Inflammatory macrophage (primary cell): ENCODE measurements at regions not wholly inside any gene's neighbourhood (a gene's known extent, or its start where the extent isn't known, plus 50 kb on each side); places are given as distances from the start of the nearest gene placed in this dataset.
"Not testable (repeated sequence)": the region's sequence is repeated elsewhere in the genome, so short reads cannot be mapped to it uniquely, and the experiment has no call there.

Source experiments
- DNase-seq, 2 donors: peaks; one replicate each; pipeline ENCODE4 v3.0.0-alpha.2; 2020 to 2022

GRCh38 chr3:144466540-144466939 is 494.9 kb downstream of the DIPK2A start:
- no peak for DNase-seq

- DNase-seq: no peak
These were observed 499.0 kb downstream of the DIPK2A start for GRCh38 chr3:144470666-144471065.

DNA sequence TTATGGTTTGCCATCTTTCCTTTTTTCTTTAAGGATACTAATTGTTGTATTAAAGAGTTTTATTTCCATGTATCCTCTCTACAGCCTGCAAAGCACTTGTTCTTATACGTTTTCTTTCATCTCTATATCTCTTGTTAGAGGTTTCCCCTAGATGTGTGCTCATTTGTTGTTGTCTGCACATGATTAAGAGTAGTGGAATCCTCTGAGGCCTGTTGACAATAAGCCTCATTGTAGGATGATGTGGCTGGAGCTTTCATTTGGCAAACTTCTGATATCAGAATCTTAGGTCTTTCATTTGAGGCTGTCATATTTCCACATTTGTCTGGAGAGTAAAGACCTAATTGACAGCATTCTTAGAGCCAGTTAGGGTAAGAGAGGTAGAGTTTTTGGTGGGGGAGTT is 506.0 kb downstream of the DIPK2A start:
- no peak for DNase-seq

GRCh38 chr3:144480416-144480919 is 508.8 kb downstream of the DIPK2A start:
- no peak for DNase-seq

DNA sequence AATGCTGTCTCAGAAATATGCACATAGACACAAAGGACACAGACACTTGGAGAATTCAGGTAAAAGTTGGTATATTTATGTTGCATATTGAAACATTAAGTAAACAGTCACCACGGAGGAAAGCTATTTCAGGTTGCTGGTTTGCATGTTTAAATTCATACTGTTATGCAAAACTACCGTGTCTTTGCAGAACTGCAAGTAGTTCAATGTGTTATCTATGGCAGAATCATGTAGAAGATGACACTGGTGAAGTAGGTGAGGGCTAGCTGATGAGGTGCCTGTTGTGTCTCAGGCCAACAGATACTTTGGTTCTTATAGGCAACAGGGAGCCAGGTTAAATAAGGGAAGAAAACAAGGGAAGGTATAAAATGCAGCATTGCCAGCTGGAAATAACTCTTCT is 511.3 kb downstream of the DIPK2A start:
- DNase-seq: no peak

- DNase-seq: no peak
These were observed 515.4 kb downstream of the DIPK2A start for GRCh38 chr3:144487011-144487410.

- DNase-seq: no peak
These were observed 517.3 kb downstream of the DIPK2A start for GRCh38 chr3:144488927-144489326.

DNA sequence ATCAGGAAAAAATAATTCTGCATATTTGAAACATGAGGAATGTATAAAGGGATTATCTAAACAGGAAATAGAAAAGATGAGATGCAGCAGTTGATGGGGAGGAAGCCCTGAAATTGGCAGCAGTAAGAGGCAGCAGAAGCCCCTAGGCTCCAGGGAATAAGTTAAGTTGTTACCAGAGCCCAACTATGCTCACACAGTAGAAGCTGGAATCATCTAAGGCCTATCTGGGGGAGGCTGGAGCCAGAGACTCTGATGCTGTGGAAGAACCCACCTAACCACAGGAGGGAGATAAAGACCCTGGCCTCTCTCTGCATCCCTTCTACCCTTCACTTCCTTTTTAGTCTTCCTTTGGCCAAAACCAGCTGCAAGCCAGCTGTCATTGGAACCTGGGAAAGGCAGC is 519.7 kb downstream of the DIPK2A start:
- no peak for DNase-seq

GRCh38 chr3:144494651-144495050 is 523.0 kb downstream of the DIPK2A start:
- DNase-seq: not testable (repeated sequence)

DNA sequence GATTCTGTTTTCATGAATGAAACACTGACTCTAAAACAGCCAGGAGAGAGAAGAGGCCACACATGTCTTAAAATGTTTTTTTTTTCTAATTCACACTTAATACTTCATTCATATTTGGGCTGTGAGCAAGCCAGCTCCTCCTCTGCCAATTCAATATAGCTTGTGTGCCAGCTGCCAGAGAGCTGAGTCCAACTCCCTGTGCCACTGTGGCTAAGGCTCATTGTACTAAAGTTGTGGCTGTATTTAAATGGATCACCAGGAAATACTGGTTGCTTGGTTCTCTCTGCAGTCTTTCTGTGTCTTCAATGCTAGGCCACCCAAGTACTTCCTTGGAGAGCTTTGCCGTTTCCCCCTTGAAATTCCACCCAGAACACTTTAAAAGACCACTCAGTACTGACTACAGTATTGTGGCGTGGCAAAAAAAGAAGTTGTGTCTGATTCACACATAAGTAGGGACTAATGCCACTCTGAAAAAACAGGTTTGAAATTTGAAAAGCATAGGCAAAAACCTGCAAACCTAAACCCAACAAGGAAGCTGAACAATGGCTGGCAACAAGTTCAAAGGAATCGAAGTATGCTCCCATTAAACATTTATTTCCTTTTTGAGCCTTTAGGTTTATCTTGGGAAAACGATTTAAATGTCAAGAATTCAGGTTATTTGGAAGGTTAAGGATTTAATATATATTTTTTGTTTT is 524.7 kb downstream of the DIPK2A start:
- DNase-seq: no peak

- no peak for DNase-seq
These were observed 525.8 kb downstream of the DIPK2A start for GRCh38 chr3:144497452-144497851.

GRCh38 chr3:144499001-144499930 is 527.6 kb downstream of the DIPK2A start:
- DNase-seq: no peak

DNA sequence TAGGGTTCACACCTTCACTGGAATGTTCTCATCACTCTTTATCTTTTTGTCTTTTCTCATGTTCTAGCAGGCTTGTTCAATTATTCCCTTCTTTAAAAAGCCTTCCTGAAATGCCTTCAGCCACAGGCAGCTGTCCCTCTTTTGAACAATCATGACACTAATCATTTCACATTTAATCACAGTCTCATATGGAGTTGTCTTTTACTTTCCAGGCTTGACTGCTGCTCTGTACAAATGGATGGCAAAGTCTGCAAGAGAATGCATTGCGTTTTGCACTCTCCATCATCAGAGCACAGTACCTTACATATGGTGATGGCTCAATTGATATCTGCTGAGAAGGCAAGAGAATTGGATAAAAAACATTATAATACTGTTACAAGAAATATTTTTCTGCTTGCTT is 529.8 kb downstream of the DIPK2A start:
- no peak for DNase-seq

DNA sequence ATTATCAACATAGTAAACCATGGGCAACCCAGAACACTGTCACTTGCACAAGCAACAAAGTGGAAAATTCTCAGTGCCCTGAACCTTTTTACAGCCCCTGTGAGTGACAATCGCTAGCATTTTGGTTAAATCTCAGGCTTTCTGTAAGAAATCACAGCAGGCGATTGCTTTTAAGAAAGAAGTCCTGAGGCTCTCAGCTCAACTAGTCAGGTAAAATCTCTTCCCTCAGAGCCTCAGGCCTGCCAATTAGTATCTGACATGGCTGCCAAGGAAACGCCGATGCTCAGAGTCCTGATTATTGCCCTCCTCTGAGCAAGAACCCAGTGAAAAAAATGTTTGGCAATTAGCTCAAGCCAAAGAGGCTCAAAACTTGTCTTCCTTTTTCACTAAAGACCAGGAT is 530.8 kb downstream of the DIPK2A start:
- no peak for DNase-seq

DNA sequence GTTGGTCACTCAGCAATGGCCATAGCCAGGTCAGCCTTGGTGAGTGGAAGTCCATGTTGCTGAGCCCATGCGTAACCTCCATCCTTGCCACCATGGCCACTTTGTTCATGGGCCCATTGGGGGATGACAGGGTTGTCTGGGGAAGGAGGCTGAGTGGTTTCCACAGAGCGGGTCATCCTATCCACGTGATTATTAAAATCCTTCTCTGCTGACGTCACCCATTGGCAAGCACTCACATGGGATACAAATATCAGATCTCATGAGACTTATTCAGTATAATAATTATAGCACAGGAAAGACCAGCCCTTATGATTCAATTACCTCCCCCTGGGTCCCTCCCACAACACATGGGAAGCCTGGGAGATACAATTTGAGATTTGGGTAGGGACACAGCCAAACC is 534.8 kb downstream of the DIPK2A start:
- DNase-seq: not testable (repeated sequence)

GRCh38 chr3:144511346-144511745 is 539.7 kb downstream of the DIPK2A start:
- DNase-seq: no peak

DNA sequence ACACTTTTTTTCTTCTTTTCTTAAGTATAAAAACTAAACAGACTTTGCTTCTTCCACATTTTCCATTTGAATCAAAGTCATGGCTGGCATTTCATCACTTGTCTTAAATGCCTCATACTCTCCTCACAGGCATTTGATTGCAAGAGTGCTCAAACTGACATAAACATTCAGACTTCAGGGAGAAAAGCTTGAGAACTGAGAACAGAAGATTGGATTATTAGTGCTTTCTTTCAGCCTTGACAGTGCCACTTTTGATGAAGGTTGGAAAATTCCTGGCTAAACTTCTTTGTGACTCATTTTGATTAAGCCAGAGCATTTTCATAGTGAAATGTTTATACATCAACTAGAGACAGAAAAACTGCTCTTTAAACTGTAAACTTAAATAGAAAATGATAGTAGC is 544.4 kb downstream of the DIPK2A start:
- DNase-seq: no peak

GRCh38 chr3:144516589-144516988 is 545.0 kb downstream of the DIPK2A start:
- no peak for DNase-seq

- no peak for DNase-seq
These were observed 549.5 kb downstream of the DIPK2A start for GRCh38 chr3:144521131-144521530.

GRCh38 chr3:144522456-144522855 is 550.8 kb downstream of the DIPK2A start:
- no peak for DNase-seq

- no peak for DNase-seq
These were observed 551.8 kb downstream of the DIPK2A start for GRCh38 chr3:144523396-144523795.

GRCh38 chr3:144524531-144524930 is 552.9 kb downstream of the DIPK2A start:
- no peak for DNase-seq

- no peak for DNase-seq
These were observed 557.9 kb downstream of the DIPK2A start for GRCh38 chr3:144529566-144529965.

- DNase-seq: no peak
These were observed 573.2 kb downstream of the DIPK2A start for GRCh38 chr3:144544871-144545270.
